Medulla oblongata (tissue), 1 donor: ENCODE measurements at regions not wholly inside any gene's neighbourhood (a gene's known extent, or its start where the extent isn't known, plus 50 kb on each side); places are given as distances from the start of the nearest gene placed in this dataset.

Experiments used
- DNase-seq: peaks from one replicate; pipeline ENCODE4 v3.0.0-alpha.2; 2015; ENCODE audit errors: extremely low spot score

- DNase-seq: no peak
These were observed 985.6 kb downstream of the BRD1 start for GRCh38 chr22:48841881-48842582.

GRCh38 chr22:48840112-48840949 lies 987.3 kb downstream of the BRD1 start:
- no peak for DNase-seq

GRCh38 chr22:48838846-48839730 lies 988.6 kb downstream of the BRD1 start:
- DNase-seq: no peak

GRCh38 chr22:48838376-48838775 lies 989.3 kb downstream of the BRD1 start:
- DNase-seq: no peak

GRCh38 chr22:48837341-48837935 lies 990.2 kb downstream of the BRD1 start:
- DNase-seq: no peak

- DNase-seq: no peak
These were observed 990.9 kb downstream of the BRD1 start for GRCh38 chr22:48836673-48837340.

- no peak for DNase-seq
These were observed 991.6 kb downstream of the BRD1 start for GRCh38 chr22:48835857-48836672.

- no peak for DNase-seq
These were observed 992.3 kb downstream of the BRD1 start for GRCh38 chr22:48835364-48835763.

- no peak for DNase-seq
These were observed 993.3 kb downstream of the BRD1 start for GRCh38 chr22:48834404-48834803.

GRCh38 chr22:48832592-48832991 lies 995.1 kb downstream of the BRD1 start:
- DNase-seq: no peak

- no peak for DNase-seq
These were observed 997.8 kb downstream of the BRD1 start for GRCh38 chr22:48829908-48830307.

GRCh38 chr22:48828688-48829087 lies 999.0 kb downstream of the BRD1 start:
- DNase-seq: no peak

GRCh38 chr22:48827904-48828555 lies 999.6 kb downstream of the BRD1 start:
- no peak for DNase-seq

- no peak for DNase-seq
These were observed 1000.3 kb downstream of the BRD1 start for GRCh38 chr22:48827268-48827846.

GRCh38 chr22:48826546-48826945 lies 1001.1 kb downstream of the BRD1 start:
- no peak for DNase-seq

GRCh38 chr22:48825802-48826520 lies 1001.7 kb downstream of the BRD1 start:
- no peak for DNase-seq

- no peak for DNase-seq
These were observed 1002.7 kb downstream of the BRD1 start for GRCh38 chr22:48824712-48825651.

GRCh38 chr22:48823941-48824340 lies 1003.7 kb downstream of the BRD1 start:
- DNase-seq: no peak
